Activated CD8-positive, alpha-beta T cell treated with anti-CD3 and anti-CD28 coated beads, Interleukin-2, amount 10 ng/mL, durations not matched to agents 7 days and 5 days (primary cell): ENCODE measurements at regions not wholly inside any gene's neighbourhood (a gene's known extent, or its start where the extent isn't known, plus 50 kb on each side); places are given as distances from the start of the nearest gene placed in this dataset.

Source experiments
- ATAC-seq: fragments of 150-1000 bp; cut with Tn5 transposase; one replicate; pipeline ENCODE4 v1.10.0; 2021; ENCODE audit warnings: moderate library complexity
- CTCF ChIA-PET: fragments of 350-600 bp; sonication (Branson Sonifier 250); formaldehyde crosslinking; loops from one replicate; lab custom pipeline; 2021; ENCODE audit warnings: antibody characterized with exemption; lab: Charles Lee
- POLR2A ChIA-PET: fragments of 350-600 bp; sonication (Branson Sonifier 250); formaldehyde crosslinking; loops from one replicate; lab custom pipeline; 2021; ENCODE audit warnings: antibody characterized with exemption; lab: Charles Lee
- DNase-seq: peaks from one replicate; pipeline ENCODE4 v3.0.0-alpha.2; 2020
- H3K27ac Mint-ChIP-seq: one replicate; pipeline ENCODE4 v1.8.0; 2021; ENCODE audit warnings: mild to moderate bottlenecking, mixed read lengths
- H3K27me3 Mint-ChIP-seq: one replicate; pipeline ENCODE4 v1.8.0; 2021; ENCODE audit warnings: low read depth, mixed read lengths
- H3K36me3 Mint-ChIP-seq: one replicate; pipeline ENCODE4 v1.8.0; 2021; ENCODE audit warnings: low read depth, mixed read lengths
- H3K4me1 Mint-ChIP-seq: one replicate; pipeline ENCODE4 v1.8.0; 2021; ENCODE audit warnings: low read depth, mixed read lengths
- H3K4me3 Mint-ChIP-seq: one replicate; pipeline ENCODE4 v1.8.0; 2021; ENCODE audit warnings: mild to moderate bottlenecking, mixed read lengths
- H3K9me3 Mint-ChIP-seq: one replicate; pipeline ENCODE4 v1.8.0; 2022; ENCODE audit warnings: mixed read lengths; ENCODE audit not compliant: insufficient read depth

DNA sequence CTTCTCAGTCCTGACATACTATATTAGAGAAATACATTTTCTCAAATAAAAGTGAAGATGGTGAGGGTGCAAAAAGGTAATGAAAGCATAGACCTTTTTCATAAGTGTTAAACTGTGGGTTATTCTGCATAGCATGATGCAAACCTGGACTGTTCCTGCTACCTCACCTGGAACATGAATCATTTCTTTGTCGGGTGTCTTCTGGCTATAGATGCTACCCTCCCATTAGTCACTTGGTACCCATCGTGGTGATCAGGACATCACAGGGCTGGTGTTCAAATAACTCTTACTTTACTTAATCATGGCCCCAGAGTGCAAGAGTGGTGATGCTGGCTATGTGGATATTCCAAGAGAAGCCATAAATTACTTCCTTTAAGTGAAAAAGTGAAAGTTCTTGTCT, 264.7 kb upstream of the AGA start:
- ATAC-seq (no peak), DNase-seq (no peak)
- POLR2A ChIA-PET = no interaction called here
- Mint-ChIP-seq H3K4me3 (no peak overlapping the region), H3K27me3 (no peaks in the 10 kb centered on the region), H3K36me3 (no peaks in the 10 kb centered on the region), H3K4me1 (no peaks in the 10 kb centered on the region), H3K9me3 (no peaks in the 10 kb centered on the region), H3K27ac (no peak overlapping the region)
- CTCF ChIA-PET = no interaction called here

DNA sequence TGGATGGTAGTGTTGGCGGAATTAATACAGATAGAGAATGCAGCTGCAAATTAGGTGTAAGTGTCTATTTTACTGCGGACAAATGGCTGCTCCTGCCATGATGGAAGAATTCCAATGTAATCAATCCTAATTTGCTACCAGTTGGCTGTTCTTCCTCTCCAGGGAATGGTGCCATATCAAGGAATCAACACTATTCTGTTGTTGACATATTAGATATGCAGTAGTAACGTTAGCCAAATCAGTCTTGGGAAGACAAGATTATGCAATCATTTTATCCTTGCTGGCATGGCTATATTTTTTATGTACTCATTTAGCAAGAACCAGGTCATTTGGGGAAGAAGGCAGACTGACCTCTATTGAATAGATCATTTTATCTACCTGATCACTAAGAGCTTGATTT, 271.2 kb upstream of the AGA start:
- ChIA-PET CTCF (interaction anchor here (0.7 kb wide), 1 partner anchor 311 kb away, joined by 4 read pairs; no protein-coding TSS in a partner anchor), POLR2A (no interaction called here)
- H3K4me1 Mint-ChIP-seq = no peaks in the 10 kb centered on the region
- no peak overlapping the region for H3K27ac Mint-ChIP-seq
- no peaks in the 10 kb centered on the region for H3K36me3 Mint-ChIP-seq
- H3K4me3 Mint-ChIP-seq = no peak overlapping the region
- H3K27me3 Mint-ChIP-seq = no peaks in the 10 kb centered on the region
- no peaks in the 10 kb centered on the region for H3K9me3 Mint-ChIP-seq
- no peak for DNase-seq
- no peak for ATAC-seq

DNA sequence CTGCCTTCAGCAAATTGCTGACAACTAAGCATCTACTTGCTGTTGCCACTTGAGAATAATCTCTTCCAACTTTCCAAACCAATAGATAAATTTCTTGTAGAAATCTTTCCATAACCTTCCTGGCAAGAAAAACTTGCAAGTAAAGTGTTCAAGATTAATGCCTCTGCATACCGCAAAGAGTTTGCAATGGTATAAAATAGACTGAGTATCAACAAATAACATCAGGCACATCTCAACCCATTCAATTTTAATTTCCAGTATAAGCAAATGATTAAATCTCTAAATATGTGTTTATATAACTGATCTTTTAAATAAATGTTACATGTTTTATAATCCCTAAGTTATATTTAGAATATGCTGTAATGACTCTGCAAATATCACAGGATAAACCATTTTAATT, 275.2 kb upstream of the AGA start:
- POLR2A ChIA-PET = no interaction called here

DNA sequence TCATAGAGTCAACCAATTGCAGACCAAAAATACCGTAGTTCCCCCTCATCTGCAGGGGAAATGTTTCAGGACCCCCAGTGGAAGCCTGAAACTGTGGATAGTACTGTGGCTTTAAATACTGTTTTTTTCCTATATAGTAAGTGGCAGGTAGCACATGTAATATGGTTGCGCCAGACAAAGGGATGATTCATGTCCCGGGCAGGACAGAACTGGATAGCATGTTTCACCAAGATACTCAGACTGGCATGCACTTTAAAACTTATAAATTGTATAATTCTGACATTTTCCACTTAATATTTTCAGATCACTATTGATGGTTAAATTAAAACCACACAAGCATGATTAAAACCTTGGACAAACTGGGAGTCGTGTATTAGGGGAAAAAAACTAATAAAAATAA, 276.3 kb upstream of the AGA start:
- Mint-ChIP-seq H3K4me3 (no peak overlapping the region), H3K9me3 (no peaks in the 10 kb centered on the region), H3K27ac (no peak overlapping the region), H3K27me3 (no peaks in the 10 kb centered on the region), H3K4me1 (no peaks in the 10 kb centered on the region), H3K36me3 (no peaks in the 10 kb centered on the region)
- ChIA-PET CTCF (no interaction called here), POLR2A (no interaction called here)
- DNase-seq = no peak
- ATAC-seq = no peak

More for the DNA sequence above, 275.2 kb upstream of the AGA start:
- Mint-ChIP-seq H3K27me3 (no peaks in the 10 kb centered on the region), H3K4me1 (no peaks in the 10 kb centered on the region), H3K27ac (no peak overlapping the region), H3K4me3 (no peak overlapping the region), H3K36me3 (no peaks in the 10 kb centered on the region), H3K9me3 (no peaks in the 10 kb centered on the region)
- no peak for DNase-seq
- CTCF ChIA-PET = no interaction called here
- no peak for ATAC-seq

DNA sequence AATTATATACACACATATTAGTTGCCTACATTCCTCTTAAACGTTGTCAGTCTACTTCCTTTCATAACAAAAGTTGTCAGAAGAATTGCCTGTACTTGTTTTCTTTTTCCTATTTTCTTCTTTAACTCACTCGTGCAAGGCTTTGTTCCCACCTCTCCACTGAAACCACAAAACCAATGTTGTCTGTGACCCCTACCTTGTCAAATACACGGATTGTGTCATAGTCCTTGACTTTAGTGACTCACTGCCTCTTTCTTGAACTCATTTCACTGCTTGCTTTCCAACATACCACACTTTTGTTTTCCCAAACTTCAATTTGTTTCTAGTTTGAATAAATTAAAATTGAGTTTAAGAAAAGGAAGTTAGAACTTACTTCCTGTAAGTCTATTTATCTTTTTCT, 283.9 kb upstream of the AGA start:
- no peaks in the 10 kb centered on the region for H3K36me3 Mint-ChIP-seq
- H3K4me3 Mint-ChIP-seq = no peak overlapping the region
- no peak for ATAC-seq
- no peak for DNase-seq
- no peaks in the 10 kb centered on the region for H3K4me1 Mint-ChIP-seq
- H3K27ac Mint-ChIP-seq = no peak overlapping the region
- H3K27me3 Mint-ChIP-seq = no peaks in the 10 kb centered on the region
- no peaks in the 10 kb centered on the region for H3K9me3 Mint-ChIP-seq
- POLR2A ChIA-PET = no interaction called here
- CTCF ChIA-PET = no interaction called here

DNA sequence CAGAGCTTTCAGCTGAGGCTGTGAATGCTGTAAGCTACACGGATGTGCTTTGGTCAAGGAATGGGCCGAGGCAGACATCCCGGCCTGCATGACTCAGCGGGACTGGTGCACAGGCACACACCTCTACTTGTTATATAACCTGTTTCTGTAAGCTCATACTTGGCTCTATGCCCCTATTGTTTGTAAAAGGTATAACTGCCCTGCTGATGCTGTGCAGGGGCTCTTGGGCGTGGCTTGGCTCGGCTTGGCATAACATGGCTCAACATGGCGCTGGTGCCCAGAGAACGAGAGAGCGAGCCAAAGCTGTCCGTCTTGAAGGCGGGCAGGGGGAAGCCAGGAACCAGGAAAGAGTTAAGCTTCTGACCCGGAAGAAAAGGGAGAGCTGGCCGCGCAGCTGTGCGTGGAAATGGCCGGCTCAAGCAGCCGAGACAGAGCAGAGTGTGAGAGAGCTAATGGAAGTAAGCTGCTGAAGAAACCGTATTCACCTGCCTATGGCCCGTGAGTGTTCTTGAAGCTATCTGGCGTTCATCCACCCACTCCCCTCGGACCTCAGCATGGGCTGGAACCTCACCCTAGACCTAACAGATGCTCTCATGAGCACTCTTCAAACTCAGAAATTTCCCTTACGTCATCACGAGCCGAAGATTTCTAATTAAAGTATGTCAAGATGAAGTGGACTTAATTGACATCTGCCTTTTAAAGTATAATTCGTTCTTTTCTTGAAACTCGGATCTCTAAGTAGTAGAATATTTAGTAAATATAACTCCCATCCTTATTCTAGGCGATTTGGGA, 286.3 kb upstream of the AGA start:
- Mint-ChIP-seq H3K4me1 (no peaks in the 10 kb centered on the region), H3K36me3 (no peaks in the 10 kb centered on the region), H3K27me3 (no peaks in the 10 kb centered on the region), H3K4me3 (no peak overlapping the region), H3K9me3 (no peaks in the 10 kb centered on the region), H3K27ac (no peak overlapping the region)
- no peak for DNase-seq
- CTCF ChIA-PET = no interaction called here
- POLR2A ChIA-PET = no interaction called here
- ATAC-seq = no peak

DNA sequence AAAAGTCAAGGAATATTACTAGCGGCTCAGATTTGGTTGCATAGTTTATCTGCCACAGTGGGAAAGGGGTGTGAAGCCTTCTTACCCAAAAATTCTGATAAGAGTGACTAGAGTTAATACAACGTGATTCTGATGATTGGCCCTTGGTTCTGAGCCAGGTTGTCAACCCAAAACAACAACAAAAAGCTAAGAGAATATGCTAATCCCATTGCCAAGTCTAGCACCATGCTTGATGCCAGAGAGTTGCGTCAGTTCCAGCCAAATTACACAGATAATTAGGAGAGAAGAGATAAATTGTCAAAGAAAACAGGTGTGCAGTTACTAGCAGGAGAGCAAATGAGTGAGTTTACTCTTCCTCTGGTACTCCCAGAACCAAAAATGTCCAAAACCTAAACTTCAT, 287.4 kb upstream of the AGA start:
- Mint-ChIP-seq H3K4me1 (no peaks in the 10 kb centered on the region), H3K27ac (no peak overlapping the region), H3K36me3 (no peaks in the 10 kb centered on the region), H3K9me3 (peaks cover 3% of the 10 kb centered on the region), H3K4me3 (no peak overlapping the region), H3K27me3 (no peaks in the 10 kb centered on the region)
- ChIA-PET CTCF (no interaction called here), POLR2A (no interaction called here)
- no peak for DNase-seq
- no peak for ATAC-seq

DNA sequence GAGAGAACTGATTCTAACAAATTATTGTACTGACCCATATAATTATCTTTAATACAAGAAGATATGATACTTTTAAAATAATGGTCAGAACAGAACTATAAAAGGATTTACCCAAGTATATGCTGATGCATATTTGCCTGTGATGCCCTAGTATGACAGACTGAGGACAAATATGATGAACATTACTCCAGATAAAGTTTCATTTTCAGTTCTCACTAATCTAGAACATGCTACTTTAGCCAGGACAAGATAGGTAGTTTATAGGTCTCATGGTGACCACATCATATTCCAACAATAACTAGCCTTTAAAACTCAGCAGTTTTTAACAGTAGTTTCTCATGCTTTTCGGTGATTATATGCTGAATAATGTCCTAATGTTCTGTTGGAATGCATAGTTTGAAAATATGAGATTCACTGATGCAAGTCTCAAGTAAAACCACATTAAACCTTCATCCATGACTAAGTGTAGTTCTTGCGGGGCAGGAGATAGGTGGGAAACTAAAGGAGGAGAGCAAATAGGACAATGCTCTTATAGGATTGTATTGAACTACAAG, 295.2 kb upstream of the AGA start:
- ATAC-seq (no peak), DNase-seq (no peak)
- Mint-ChIP-seq H3K4me1 (no peaks in the 10 kb centered on the region), H3K27ac (no peak overlapping the region), H3K9me3 (peaks cover 3% of the 10 kb centered on the region), H3K36me3 (no peaks in the 10 kb centered on the region), H3K4me3 (no peak overlapping the region), H3K27me3 (no peaks in the 10 kb centered on the region)
- ChIA-PET POLR2A (no interaction called here), CTCF (no interaction called here)

DNA sequence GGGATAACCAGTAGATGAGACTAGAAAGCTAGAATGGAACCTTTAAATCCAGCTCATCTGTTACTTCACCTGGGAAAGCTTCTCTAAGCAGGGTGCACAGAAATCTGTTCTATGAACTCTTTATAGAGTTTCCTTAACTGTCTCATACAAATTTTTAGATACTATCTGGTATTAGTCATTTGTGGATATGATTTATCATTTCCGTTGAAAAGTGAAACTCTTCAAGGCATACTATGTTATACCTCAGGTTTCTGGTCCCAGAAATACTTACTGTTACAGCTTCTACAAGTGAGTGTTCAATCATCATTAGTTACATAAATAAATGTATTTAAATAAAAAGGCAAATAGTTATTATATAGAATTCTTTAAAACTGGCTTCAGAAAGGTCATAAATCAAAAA, 298.3 kb upstream of the AGA start:
- ChIA-PET CTCF (no interaction called here), POLR2A (no interaction called here)
- no peaks in the 10 kb centered on the region for H3K4me1 Mint-ChIP-seq
- no peak for DNase-seq
- H3K36me3 Mint-ChIP-seq = no peaks in the 10 kb centered on the region
- no peaks in the 10 kb centered on the region for H3K9me3 Mint-ChIP-seq
- no peak overlapping the region for H3K27ac Mint-ChIP-seq
- no peak overlapping the region for H3K4me3 Mint-ChIP-seq
- no peaks in the 10 kb centered on the region for H3K27me3 Mint-ChIP-seq
- ATAC-seq = no peak

DNA sequence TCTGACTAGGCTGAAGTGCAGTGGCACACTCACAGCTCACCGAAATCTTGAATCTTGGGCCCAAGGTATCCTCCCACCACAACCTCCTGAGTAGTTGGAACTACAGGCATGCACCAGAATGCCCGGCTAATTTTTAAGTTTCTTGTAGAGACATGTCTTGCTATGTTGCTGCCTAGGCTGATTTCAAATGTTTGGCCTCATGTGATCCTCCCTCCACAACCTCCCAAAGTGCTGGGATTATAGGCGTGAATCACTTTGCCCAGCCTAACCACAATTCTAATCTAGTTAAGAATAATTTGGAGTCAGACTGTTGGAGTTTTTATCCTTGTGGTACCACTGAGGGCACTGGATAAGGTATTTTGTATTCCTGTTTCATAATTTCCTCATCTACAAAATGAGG, 317.5 kb upstream of the AGA start:
- no peak overlapping the region for H3K27ac Mint-ChIP-seq
- no peak for DNase-seq
- no peak overlapping the region for H3K4me3 Mint-ChIP-seq
- POLR2A ChIA-PET = no interaction called here
- H3K27me3 Mint-ChIP-seq = no peaks in the 10 kb centered on the region
- no peaks in the 10 kb centered on the region for H3K36me3 Mint-ChIP-seq
- no peak for ATAC-seq
- H3K9me3 Mint-ChIP-seq = no peaks in the 10 kb centered on the region
- CTCF ChIA-PET = no interaction called here
- no peaks in the 10 kb centered on the region for H3K4me1 Mint-ChIP-seq

DNA sequence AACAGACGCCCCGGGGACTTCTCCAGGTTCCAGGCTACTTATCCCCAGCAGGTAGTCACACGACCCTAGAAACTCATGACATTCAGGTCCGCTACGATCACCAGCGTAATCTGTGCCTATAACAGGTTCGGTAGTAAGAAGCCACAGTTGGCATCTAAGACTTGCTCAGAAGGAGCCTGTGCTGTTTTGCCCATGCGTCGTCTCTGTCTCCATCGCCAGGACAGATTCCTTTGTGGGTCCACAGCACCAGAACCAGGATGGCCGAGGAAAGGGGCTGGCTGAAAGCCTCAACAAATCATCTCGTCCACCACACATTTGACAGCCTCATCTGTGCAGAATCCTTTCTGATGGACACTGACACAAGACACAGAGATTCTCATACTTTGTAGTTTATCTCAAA, 319.5 kb upstream of the AGA start:
- ChIA-PET POLR2A (no interaction called here), CTCF (no interaction called here)
- H3K27me3 Mint-ChIP-seq = no peaks in the 10 kb centered on the region
- ATAC-seq (no peak), DNase-seq (no peak)
- no peak overlapping the region for H3K27ac Mint-ChIP-seq
- H3K4me1 Mint-ChIP-seq = no peaks in the 10 kb centered on the region
- H3K9me3 Mint-ChIP-seq = no peaks in the 10 kb centered on the region
- H3K36me3 Mint-ChIP-seq = no peaks in the 10 kb centered on the region
- no peak overlapping the region for H3K4me3 Mint-ChIP-seq

DNA sequence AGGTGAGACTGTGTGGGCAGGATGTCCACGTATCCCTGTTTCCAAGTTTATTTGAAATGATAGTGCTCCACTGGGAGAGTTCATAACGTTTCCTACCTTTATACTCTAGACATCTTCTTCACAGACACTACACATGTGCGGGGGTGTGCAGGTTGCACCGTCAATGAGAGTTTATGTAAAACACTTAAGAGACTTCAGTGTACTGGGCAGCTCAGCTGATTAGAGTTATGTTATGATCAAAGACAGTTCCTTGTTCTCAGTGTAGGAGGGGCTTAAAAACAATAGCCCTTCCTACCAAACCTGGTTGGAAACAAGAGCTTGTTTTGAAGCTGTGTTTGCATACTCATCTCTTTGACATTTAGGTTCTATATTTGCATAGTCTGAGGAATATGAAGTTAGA, 326.9 kb upstream of the AGA start:
- H3K4me1 Mint-ChIP-seq = no peaks in the 10 kb centered on the region
- no peak overlapping the region for H3K4me3 Mint-ChIP-seq
- POLR2A ChIA-PET = no interaction called here
- CTCF ChIA-PET = no interaction called here
- H3K36me3 Mint-ChIP-seq = no peaks in the 10 kb centered on the region
- no peak overlapping the region for H3K27ac Mint-ChIP-seq
- ATAC-seq (no peak), DNase-seq (no peak)
- no peaks in the 10 kb centered on the region for H3K9me3 Mint-ChIP-seq
- no peaks in the 10 kb centered on the region for H3K27me3 Mint-ChIP-seq

DNA sequence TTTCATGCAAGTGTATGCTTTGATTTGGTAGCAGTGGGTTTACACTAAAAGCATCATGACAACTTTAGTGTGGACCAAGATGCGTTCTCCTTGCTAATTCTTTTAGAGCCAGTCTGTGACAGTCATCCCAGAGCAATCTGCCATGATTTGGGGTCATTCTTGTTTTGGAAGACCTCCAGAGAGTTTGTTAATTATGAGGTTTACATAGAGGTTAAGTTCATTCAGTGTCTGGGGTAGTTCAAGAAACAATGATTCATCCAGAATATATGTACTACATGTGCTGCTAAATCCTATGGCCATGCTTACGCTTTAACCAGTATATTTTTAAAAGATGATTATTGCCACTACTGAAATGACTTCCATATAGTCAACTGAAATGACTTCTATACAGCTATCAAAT, 328.5 kb upstream of the AGA start:
- H3K27me3 Mint-ChIP-seq = no peaks in the 10 kb centered on the region
- H3K4me3 Mint-ChIP-seq = no peak overlapping the region
- ChIA-PET POLR2A (no interaction called here), CTCF (interaction anchor here (1.1 kb wide), 1 partner anchor 28 kb away, joined by 5 read pairs; no protein-coding TSS in a partner anchor)
- H3K27ac Mint-ChIP-seq = no peak overlapping the region
- no peaks in the 10 kb centered on the region for H3K9me3 Mint-ChIP-seq
- no peak for ATAC-seq
- no peak for DNase-seq
- H3K4me1 Mint-ChIP-seq = no peaks in the 10 kb centered on the region
- H3K36me3 Mint-ChIP-seq = no peaks in the 10 kb centered on the region
